HG03039 (cell line): ENCODE measurements at regions not wholly inside any gene's neighbourhood (a gene's known extent, or its start where the extent isn't known, plus 50 kb on each side); places are given as distances from the start of the nearest gene placed in this dataset.
"Not testable (repeated sequence)": the region's sequence is repeated elsewhere in the genome, so short reads cannot be mapped to it uniquely, and the experiment has no call there.

Experiments used
- ATAC-seq: cut with Tn5 transposase; IDR thresholded peaks from one replicate; pipeline ENCODE4 v1.9.1; 2021; ENCODE audit warnings: mild to moderate bottlenecking, moderate library complexity; ENCODE audit not compliant: unreplicated experiment

DNA sequence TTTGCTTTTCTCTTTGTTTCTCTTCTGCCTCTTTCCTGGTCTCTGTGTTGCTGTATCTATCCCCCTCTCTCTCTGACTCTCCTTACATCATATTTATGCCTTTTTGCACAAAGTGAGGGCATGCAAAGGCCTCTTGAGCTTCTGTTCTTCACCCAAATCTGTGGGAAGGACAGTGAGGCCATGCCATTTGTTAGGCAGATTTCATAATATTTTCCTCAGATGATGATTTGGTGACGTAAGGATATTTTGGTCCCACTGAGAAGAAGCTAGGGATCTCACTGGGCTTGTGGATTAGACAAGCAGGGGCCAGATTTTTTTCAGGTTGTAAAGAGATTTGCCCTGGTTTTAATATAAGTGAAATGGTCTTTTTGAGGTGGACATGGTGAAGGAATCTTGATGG is 249.4 kb upstream of the USP24 start:
- ATAC-seq = no peak

GRCh38 chr1:55463814-55464475 is 248.8 kb upstream of the USP24 start:
- no peak for ATAC-seq

DNA sequence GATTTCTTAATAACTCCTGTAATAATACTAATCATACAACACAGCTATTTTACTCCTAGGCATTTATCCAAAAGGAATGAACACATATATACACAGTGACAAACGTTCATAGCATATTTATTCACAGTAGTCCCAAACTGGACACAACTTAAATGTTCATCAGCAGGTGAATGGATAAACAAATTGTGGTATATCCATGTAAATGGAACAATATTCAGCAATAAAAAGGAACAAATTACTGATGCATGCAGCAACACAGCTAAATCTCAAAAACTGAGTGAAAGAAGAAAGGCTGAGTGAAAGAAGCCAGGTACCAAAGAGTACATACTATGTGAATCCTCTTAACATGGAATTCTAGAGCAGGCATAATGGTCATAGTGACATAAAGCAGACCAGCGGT is 242.7 kb upstream of the USP24 start:
- no peak for ATAC-seq

GRCh38 chr1:55456971-55457370 is 241.8 kb upstream of the USP24 start:
- no peak for ATAC-seq

DNA sequence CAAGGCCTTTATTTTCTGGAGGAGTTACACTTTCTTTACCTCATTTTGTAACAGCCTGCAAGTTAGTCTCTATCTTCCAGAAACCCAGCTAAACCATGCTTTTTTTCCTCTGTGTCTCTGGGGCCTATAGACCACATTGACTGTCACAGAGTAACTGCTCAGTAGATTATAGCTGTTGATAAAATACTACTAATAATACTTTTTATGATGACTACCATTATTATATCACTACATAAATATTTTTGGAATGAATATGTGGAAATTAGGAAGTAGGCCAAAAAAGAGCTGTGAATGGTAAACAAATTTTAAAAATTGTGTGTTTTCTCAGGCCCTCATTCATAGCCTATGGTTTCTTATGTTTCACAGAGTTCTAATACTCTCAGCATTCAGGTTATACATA is 233.1 kb upstream of the USP24 start:
- no peak for ATAC-seq

GRCh38 chr1:55447488-55447887 is 232.3 kb upstream of the USP24 start:
- ATAC-seq = no peak

DNA sequence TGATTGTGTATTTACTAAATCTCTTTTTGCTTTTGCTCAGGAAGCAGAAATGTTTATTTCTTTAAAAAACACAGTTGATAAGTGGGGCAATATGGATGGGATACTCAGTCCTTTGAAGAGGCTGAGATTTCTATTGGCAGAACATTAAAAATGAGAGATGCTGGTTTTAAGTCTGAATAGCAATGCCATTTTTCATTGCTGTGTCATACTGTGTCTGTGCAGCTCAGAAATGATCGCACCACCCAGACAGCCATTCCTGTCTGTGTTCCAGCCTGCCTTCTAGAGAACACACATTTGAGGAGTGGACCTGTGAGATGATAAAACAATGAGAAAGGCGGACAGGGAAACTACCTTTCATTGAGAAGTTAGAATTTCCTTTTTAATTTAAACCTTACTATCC is 231.2 kb upstream of the USP24 start:
- no peak for ATAC-seq

GRCh38 chr1:55445416-55445815 is 230.3 kb upstream of the USP24 start:
- ATAC-seq = peak; percentile 67

- no peak for ATAC-seq
Observed at GRCh38 chr1:55444667-55445066, 229.5 kb upstream of the USP24 start.

- ATAC-seq = no peak
Observed at GRCh38 chr1:55443175-55443915, 228.2 kb upstream of the USP24 start.

DNA sequence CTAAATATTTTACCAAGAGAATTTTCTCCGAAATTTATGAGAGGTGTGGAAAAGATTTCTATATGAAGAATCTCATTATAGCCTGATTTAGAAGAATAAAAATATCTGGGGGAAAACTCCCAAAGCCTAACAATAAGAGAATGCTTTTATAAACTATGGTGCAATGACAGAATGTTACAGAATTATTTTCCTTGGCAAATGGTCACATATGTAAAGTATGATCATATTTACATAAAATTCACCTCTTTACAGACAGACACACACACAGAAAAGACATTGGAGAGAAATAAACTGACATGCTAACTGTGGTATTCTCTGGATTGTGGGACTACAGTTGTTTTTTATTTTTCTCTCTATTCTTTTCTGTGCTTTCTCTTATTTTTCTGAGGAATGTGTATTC is 226.3 kb upstream of the USP24 start:
- no peak for ATAC-seq

- no peak for ATAC-seq
Observed at GRCh38 chr1:55437692-55438091, 222.5 kb upstream of the USP24 start.

DNA sequence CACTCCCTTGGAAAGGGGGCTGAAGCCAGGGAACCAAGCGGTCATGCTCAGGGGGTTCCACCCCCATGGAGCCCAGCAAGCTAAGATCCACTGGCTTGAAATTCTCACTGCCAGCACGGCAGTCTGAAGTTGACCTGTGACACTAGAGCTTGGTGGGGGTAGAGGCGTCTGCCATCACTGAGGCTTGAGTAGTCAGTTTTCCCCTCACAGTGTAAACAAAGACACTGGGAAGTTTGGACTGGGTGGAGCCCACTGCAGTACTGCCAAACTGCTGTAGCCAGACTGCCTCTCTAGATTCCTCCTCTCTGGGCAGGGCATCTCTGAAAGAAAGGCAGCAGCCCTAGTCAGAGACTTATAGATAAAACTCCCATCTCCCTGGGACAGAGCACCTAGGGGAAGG is 215.6 kb upstream of the USP24 start:
- not testable (repeated sequence) for ATAC-seq

GRCh38 chr1:55430206-55430605 is 215.0 kb upstream of the USP24 start:
- not testable (repeated sequence) for ATAC-seq

GRCh38 chr1:55428944-55429931 is 214.1 kb upstream of the USP24 start:
- ATAC-seq = no peak

GRCh38 chr1:55428231-55428630 is 213.1 kb upstream of the USP24 start:
- ATAC-seq = no peak

DNA sequence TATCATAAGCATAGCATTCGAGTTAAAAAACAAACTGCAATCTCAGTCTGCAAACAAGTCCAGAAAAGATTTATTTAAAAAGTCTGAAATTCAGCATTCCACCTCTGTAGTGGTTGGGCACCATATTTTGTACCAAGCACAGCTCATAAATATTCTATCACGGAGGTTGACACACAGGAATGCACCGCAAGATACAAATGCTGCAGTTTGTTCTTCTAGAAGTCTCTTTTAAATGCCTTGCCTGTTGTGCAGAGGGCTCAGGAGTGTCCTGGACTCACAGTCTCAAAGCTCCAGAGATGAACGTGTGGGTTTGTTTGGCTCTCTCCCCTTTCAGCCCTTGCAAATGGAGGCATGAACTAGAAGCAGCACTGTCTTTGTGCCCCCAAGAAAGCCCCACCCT is 212.4 kb upstream of the USP24 start:
- no peak for ATAC-seq

- no peak for ATAC-seq
Observed at GRCh38 chr1:55426619-55427018, 211.5 kb upstream of the USP24 start.

DNA sequence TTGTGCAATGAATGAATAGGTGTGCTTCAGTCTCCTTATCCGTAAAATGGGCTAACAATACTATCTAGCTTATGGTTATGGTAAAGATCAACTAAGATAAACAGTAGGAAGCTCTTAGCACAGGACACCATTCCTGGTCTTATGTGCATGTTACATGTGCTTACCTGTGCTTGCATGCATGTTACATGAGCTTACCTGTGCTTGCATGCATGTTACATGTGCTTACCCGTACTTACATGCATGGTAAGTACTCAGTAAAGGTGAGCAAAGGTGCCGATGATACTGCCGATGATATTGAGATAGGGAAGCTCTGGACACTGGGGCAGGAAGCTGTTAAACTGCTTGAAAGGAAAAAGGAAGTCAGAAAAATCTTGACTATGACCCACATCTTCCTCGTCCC is 211.0 kb upstream of the USP24 start:
- no peak for ATAC-seq

- ATAC-seq = no peak
Observed at GRCh38 chr1:55425310-55425930, 210.3 kb upstream of the USP24 start.

DNA sequence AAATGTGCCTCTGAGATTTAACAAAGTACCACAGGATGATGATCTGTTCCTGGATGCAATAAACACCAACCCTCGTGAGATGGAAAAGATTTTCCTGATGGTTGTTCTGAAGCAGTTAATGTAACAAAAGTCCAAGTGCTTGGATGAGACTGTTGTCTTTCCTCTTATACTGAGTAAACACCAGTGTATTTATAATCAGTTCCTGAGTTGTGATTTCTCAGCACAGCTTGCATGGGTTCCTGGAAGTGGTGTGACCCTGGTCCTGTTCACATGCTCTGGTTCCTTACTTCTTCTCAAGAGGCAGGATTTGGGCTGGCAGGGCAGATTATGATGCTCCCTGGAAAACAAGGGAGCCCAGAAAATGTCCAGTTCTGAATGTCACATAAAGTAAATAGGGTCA is 208.2 kb upstream of the USP24 start:
- ATAC-seq = no peak
